ENCODE measurements at regions not wholly inside any gene's neighbourhood (a gene's known extent, or its start where the extent isn't known, plus 50 kb on each side); places are given as distances from the start of the nearest gene placed in this dataset.
"Not testable (repeated sequence)": the region's sequence is repeated elsewhere in the genome, so short reads cannot be mapped to it uniquely, and the experiment has no call there.

- peak in 1 of 10 donors; percentile 60 for DNase-seq
- intact Hi-C loops (cut with DNase I): no loop called here
Measured at GRCh38 chr2:238772635-238773297, 75.1 kb upstream of the TWIST2 start.

GRCh38 chr2:238773472-238773871 is 74.4 kb upstream of the TWIST2 start:
- peak in 2 of 10 donors; percentile 24 to 58 for DNase-seq
- intact Hi-C loops (cut with DNase I): no loop called here

- intact Hi-C loops (cut with DNase I): no loop called here
- peak in 1 of 10 donors; percentile 44 for DNase-seq
Measured at GRCh38 chr2:238774071-238774470, 73.8 kb upstream of the TWIST2 start.

- intact Hi-C loops (cut with DNase I): no loop called here
- DNase-seq: peak in 1 of 10 donors; percentile 34
Measured at GRCh38 chr2:238774980-238775509, 72.8 kb upstream of the TWIST2 start.

GRCh38 chr2:238775591-238775990 is 72.3 kb upstream of the TWIST2 start:
- intact Hi-C loops (cut with DNase I): no loop called here
- DNase-seq: peak in 2 of 10 donors; percentile 36 to 67

GRCh38 chr2:238776003-238776760 is 71.7 kb upstream of the TWIST2 start:
- intact Hi-C loops (cut with DNase I): no loop called here
- peak in 1 of 10 donors; percentile 83 for DNase-seq

- intact Hi-C loops (cut with DNase I); DNase-seq: not testable (repeated sequence)
Measured at GRCh38 chr2:238776761-238777046, 71.2 kb upstream of the TWIST2 start.

GRCh38 chr2:238777369-238778067 is 70.4 kb upstream of the TWIST2 start:
- DNase-seq: peak in 2 of 10 donors; percentile 58 to 74
- intact Hi-C loops (cut with DNase I): no loop called here

GRCh38 chr2:238784671-238785527 is 63.0 kb upstream of the TWIST2 start:
- peak; percentile 39 to 96 (median 76) for DNase-seq
- intact Hi-C loops (cut with DNase I): loop anchor here (5.0 kb wide), 3 partner anchors 187 to 428 kb away; no protein-coding TSS in a partner anchor

- intact Hi-C loops (cut with DNase I): loop anchor here (5.0 kb wide), 3 partner anchors 187 to 428 kb away; no protein-coding TSS in a partner anchor
- peak in 1 of 10 donors; percentile 73 for DNase-seq
Measured at GRCh38 chr2:238785528-238785860, 62.4 kb upstream of the TWIST2 start.

GRCh38 chr2:238786379-238786778 is 61.5 kb upstream of the TWIST2 start:
- peak in 1 of 10 donors; percentile 25 for DNase-seq
- intact Hi-C loops (cut with DNase I): loop anchor here (5.0 kb wide), 3 partner anchors 186 to 429 kb away; no protein-coding TSS in a partner anchor

GRCh38 chr2:238786792-238787490 is 60.9 kb upstream of the TWIST2 start:
- intact Hi-C loops (cut with DNase I): loop anchor here (5.0 kb wide), 3 partner anchors 185 to 430 kb away; no protein-coding TSS in a partner anchor
- peak in 1 of 10 donors; percentile 50 for DNase-seq

GRCh38 chr2:238787501-238787900 is 60.4 kb upstream of the TWIST2 start:
- DNase-seq: peak in 2 of 10 donors; percentile 12 to 72
- intact Hi-C loops (cut with DNase I): loop anchor here (5.0 kb wide), 3 partner anchors 185 to 430 kb away; no protein-coding TSS in a partner anchor

GRCh38 chr2:238789317-238789806 is 58.5 kb upstream of the TWIST2 start:
- intact Hi-C loops (cut with DNase I): loop anchor here (5.0 kb wide), 3 partner anchors 183 to 432 kb away; no protein-coding TSS in a partner anchor
- DNase-seq: peak in 1 of 10 donors; percentile 11

- intact Hi-C loops (cut with DNase I): no loop called here
- peak in 2 of 10 donors; percentile 17 to 64 for DNase-seq
Measured at GRCh38 chr2:238790126-238790832, 57.6 kb upstream of the TWIST2 start.

- peak in 2 of 10 donors; percentile 14 to 81 for DNase-seq
- intact Hi-C loops (cut with DNase I): no loop called here
Measured at GRCh38 chr2:238790833-238791230, 57.1 kb upstream of the TWIST2 start.

- DNase-seq: peak in 1 of 10 donors; percentile 72
- intact Hi-C loops (cut with DNase I): no loop called here
Measured at GRCh38 chr2:238791354-238791753, 56.5 kb upstream of the TWIST2 start.

GRCh38 chr2:238793306-238793705 is 54.6 kb upstream of the TWIST2 start:
- intact Hi-C loops (cut with DNase I): no loop called here
- DNase-seq: no peak

Data from posterior cingulate gyrus (tissue), 11 donors.